HL-60 (cell line): ENCODE measurements at regions not wholly inside any gene's neighbourhood (a gene's known extent, or its start where the extent isn't known, plus 50 kb on each side); places are given as distances from the start of the nearest gene placed in this dataset.

Experiments
- CTCF ChIP-seq: IDR thresholded peaks from one replicate; pipeline ENCODE4 v1.5.1; 2011; ENCODE audit warnings: low read length, control low read depth, inconsistent platforms; ENCODE audit not compliant: insufficient read depth
- GABPA ChIP-seq: IDR thresholded peaks from 2 replicates; pipeline ENCODE4 v1.6.1; 2012; ENCODE audit warnings: low read depth
- SPI1 ChIP-seq: IDR thresholded peaks from 2 replicates; pipeline ENCODE4 v1.6.1; 2012; ENCODE audit warnings: low read depth, mild to moderate bottlenecking, borderline replicate concordance
- TF ChIP-seq, protein P1 (sequence below): IDR thresholded peaks from 2 replicates; pipeline ENCODE4 v1.6.1; 2012; ENCODE audit warnings: low read depth; ENCODE audit not compliant: insufficient replicate concordance

DNA sequence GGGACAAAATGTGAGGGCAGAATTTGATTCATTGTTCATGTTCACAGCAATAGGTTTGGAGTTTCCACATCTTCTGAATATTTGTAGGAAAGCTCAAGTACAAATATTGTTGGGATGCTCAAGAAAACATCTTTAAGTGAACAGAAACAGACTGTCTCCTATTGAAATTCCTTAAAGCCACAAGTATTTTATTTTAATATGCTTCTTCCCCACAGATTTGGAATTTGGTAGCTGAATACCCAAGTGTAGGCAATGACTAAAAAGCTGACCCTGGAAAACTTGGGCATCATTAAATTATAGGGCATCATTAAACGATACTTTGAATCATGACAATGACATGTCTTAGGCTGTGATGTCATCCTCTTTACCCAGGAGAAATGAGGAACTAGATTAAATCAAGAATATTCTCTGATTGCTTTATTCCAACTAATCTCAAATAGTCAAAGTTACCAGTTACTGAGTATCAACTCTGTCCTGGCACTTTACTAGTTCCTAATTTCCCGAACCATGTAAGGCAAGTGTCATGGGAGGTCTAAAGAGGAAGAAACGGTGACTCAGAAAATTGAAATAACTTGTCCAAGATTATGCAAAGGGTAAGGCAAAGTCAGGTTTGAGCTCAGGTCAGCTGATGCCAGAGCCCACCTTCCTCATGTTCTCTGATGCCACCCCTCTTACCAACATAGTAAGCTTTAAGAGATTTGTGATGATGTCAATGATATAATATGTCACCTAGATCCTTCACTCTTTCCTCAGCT is 223.1 kb upstream of the LEF1 start:
- TF ChIP-seq CTCF, result no peak
- no peak for TF ChIP-seq GABPA
- TF ChIP-seq, protein P1, sequence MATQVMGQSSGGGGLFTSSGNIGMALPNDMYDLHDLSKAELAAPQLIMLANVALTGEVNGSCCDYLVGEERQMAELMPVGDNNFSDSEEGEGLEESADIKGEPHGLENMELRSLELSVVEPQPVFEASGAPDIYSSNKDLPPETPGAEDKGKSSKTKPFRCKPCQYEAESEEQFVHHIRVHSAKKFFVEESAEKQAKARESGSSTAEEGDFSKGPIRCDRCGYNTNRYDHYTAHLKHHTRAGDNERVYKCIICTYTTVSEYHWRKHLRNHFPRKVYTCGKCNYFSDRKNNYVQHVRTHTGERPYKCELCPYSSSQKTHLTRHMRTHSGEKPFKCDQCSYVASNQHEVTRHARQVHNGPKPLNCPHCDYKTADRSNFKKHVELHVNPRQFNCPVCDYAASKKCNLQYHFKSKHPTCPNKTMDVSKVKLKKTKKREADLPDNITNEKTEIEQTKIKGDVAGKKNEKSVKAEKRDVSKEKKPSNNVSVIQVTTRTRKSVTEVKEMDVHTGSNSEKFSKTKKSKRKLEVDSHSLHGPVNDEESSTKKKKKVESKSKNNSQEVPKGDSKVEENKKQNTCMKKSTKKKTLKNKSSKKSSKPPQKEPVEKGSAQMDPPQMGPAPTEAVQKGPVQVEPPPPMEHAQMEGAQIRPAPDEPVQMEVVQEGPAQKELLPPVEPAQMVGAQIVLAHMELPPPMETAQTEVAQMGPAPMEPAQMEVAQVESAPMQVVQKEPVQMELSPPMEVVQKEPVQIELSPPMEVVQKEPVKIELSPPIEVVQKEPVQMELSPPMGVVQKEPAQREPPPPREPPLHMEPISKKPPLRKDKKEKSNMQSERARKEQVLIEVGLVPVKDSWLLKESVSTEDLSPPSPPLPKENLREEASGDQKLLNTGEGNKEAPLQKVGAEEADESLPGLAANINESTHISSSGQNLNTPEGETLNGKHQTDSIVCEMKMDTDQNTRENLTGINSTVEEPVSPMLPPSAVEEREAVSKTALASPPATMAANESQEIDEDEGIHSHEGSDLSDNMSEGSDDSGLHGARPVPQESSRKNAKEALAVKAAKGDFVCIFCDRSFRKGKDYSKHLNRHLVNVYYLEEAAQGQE, result no peak
- no peak for TF ChIP-seq SPI1
